ENCODE measurements at regions not wholly inside any gene's neighbourhood (a gene's known extent, or its start where the extent isn't known, plus 50 kb on each side); places are given as distances from the start of the nearest gene placed in this dataset.

GRCh38 chr1:87915771-87916170, 587.1 kb downstream of the LMO4 start (continued):
- TF ChIP-seq IKZF1 (conservative IDR thresholded peaks at IDR 0.05) (no peak), ZNF207 (IDR thresholded peaks at IDR 0.05; ENCODE audit: borderline replicate concordance) (no peak), MEF2A (IDR thresholded peaks at IDR 0.05; ENCODE audit: insufficient read depth, low read depth, low read length) (no peak), BHLHE40 (IDR thresholded peaks at IDR 0.05; ENCODE audit: borderline replicate concordance in 1 of 2, low read depth in 2 of 2, low read length in 1 of 2) (no peak), YY1 (IDR thresholded peaks at IDR 0.05; ENCODE audit: low read depth, low read length) (no peak), E2F8 (IDR thresholded peaks at IDR 0.05; ENCODE audit: low read depth, partially characterized antibody) (no peak)

- ATAC-seq: no peak
- in situ Hi-C loops (cut with MboI) (no loop called here), intact Hi-C loops (cut with micrococcal nuclease; ENCODE audit: unreplicated experiment) (no loop called here)
- CTCF ChIA-PET: interaction anchor here (0.9 kb wide), 1 partner anchor 47 kb away, joined by 5 read pairs; no protein-coding TSS in a partner anchor
- H3K4me2 ChIP-seq (ENCODE audit: control insufficient read depth, insufficient read depth): no peak overlapping the region
- SMC1A ChIA-PET (ENCODE audit: uncharacterized antibody, unreplicated experiment): no interaction called here
- no peaks in the 10 kb centered on the region; a peak in 1 of 4 replicates for H3K27me3 ChIP-seq (replicated peaks in 1 of 2; ENCODE audit: control insufficient read depth in 2 of 2, insufficient read depth in 2 of 2, low read length in 1 of 2)
- H4K20me1 ChIP-seq (ENCODE audit: control insufficient read depth, insufficient read depth): no peaks in the 10 kb centered on the region
- H3K27ac ChIP-seq (ENCODE audit: control insufficient read depth, insufficient read depth): no peak overlapping the region
- POLR2A ChIA-PET: no interaction called here
- H3K9ac ChIP-seq (ENCODE audit: control insufficient read depth, insufficient read depth, low read length): no peak overlapping the region
- no peaks in the 10 kb centered on the region for H3K9me3 ChIP-seq (replicated peaks; ENCODE audit: control insufficient read depth, insufficient read depth, low read length)
- RAD21 ChIA-PET (ENCODE audit: unreplicated experiment): no interaction called here
- FAIRE-seq: no peak
- BruUV-seq (replicated peaks): no TSS peak
- no peaks in the 10 kb centered on the region for H3K36me3 ChIP-seq (ENCODE audit: control insufficient read depth in 2 of 2, insufficient read depth in 2 of 2, low read length in 1 of 2)
- 25% methylated on average over 3 of the region's 3 CpGs for WGBS (ENCODE audit: insufficient coverage, insufficient replicate concordance, low lambda C conversion rate, missing lambda C conversion rate)
- H3K4me3 ChIP-seq: no peak overlapping the region
- no peaks in the 10 kb centered on the region for H3K4me1 ChIP-seq (ENCODE audit: control insufficient read depth, insufficient read depth, low read length)
- H2AFZ ChIP-seq (ENCODE audit: control insufficient read depth, low read depth, low read length): no peak overlapping the region
- no peaks in the 10 kb centered on the region for H3K79me2 ChIP-seq (ENCODE audit: control insufficient read depth, insufficient read depth, low read length)
- no peak for DNase-seq (ENCODE audit: low read depth, low spot score)
- TF ChIP-seq SPI1 (IDR thresholded peaks at IDR 0.05; ENCODE audit: borderline replicate concordance, insufficient read depth, low read depth, low read length) (no peak), RUNX3 (IDR thresholded peaks at IDR 0.05; ENCODE audit: low read length) (no peak), ZBTB33 (IDR thresholded peaks at IDR 0.05) (no peak), FOXK2 (IDR thresholded peaks at IDR 0.05) (no peak), KAT2A (conservative IDR thresholded peaks at IDR 0.05; ENCODE audit: control insufficient read depth, low read depth, low read length) (no peak), RELA (IDR thresholded peaks at IDR 0.05; ENCODE audit: borderline replicate concordance, partially characterized antibody) (no peak), PAX8 (IDR thresholded peaks at IDR 0.05) (no peak), PKNOX1 (IDR thresholded peaks at IDR 0.05) (no peak), ATF7 (IDR thresholded peaks at IDR 0.05; ENCODE audit: low read depth) (no peak), ZNF384 (IDR thresholded peaks at IDR 0.05; ENCODE audit: borderline replicate concordance, low read depth, low read length) (no peak), TARDBP (IDR thresholded peaks at IDR 0.05; ENCODE audit: borderline replicate concordance) (no peak), FOS (IDR thresholded peaks at IDR 0.05; ENCODE audit: borderline replicate concordance, extremely low read depth, insufficient read length) (no peak), PML (IDR thresholded peaks at IDR 0.05; ENCODE audit: low read length) (no peak), CHD1 (IDR thresholded peaks at IDR 0.05; ENCODE audit: low read depth, low read length) (no peak), MXI1 (IDR thresholded peaks at IDR 0.05; ENCODE audit: low read depth, low read length) (no peak)
Observed at GRCh38 chr1:87916965-87917364, 588.3 kb downstream of the LMO4 start.

Data from GM12878 (cell line).